RCC 7860 (cell line): ENCODE measurements at regions not wholly inside any gene's neighbourhood (a gene's known extent, or its start where the extent isn't known, plus 50 kb on each side); places are given as distances from the start of the nearest gene placed in this dataset.

Experiments
- DNase-seq: peaks from one replicate; pipeline ENCODE4 v3.0.0-alpha.2; 2015; ENCODE audit warnings: low spot score
- FAIRE-seq: peaks from 2 replicates; lab custom pipeline; 2012; peaks lifted over from hg19 to GRCh38; lab: Jason Lieb, UNC

GRCh38 chr1:228964178-228965089 lies 229.2 kb downstream of the RHOU start:
- DNase-seq = peak; percentile 60
- no peak for FAIRE-seq

- DNase-seq (no peak), FAIRE-seq (no peak)
Observed at GRCh38 chr1:228968891-228969606, 233.8 kb downstream of the RHOU start.

- no peak for FAIRE-seq
- no peak for DNase-seq
Observed at GRCh38 chr1:228969953-228970800, 234.9 kb downstream of the RHOU start.

- no peak for DNase-seq
- no peak for FAIRE-seq
Observed at GRCh38 chr1:228972576-228972975, 237.3 kb downstream of the RHOU start.

- no peak for DNase-seq
- no peak for FAIRE-seq
Observed at GRCh38 chr1:228974273-228974672, 239.0 kb downstream of the RHOU start.

- no peak for FAIRE-seq
- no peak for DNase-seq
Observed at GRCh38 chr1:228975238-228975907, 240.1 kb downstream of the RHOU start.

- DNase-seq (no peak), FAIRE-seq (no peak)
Observed at GRCh38 chr1:228976316-228976715, 241.0 kb downstream of the RHOU start.

DNA sequence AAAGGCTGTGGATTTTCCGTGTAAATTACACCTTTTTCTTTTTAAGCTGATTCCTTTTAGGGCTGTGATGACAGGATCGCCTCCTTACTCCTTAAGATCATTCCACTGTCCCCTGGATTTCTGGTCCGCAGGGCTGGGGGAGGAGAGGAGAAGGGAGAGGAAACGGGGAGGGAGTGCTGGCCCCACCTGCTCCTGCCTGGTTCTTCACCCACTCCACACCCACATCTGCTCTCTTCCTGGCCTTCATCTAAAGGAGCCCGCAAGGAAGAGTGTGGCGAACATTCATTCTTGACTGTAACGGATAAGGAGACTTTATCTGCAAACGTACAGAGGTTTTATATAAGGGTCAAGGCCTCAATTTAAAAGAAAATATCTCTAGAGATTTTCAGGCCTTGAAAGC lies 242.0 kb downstream of the RHOU start:
- no peak for DNase-seq
- no peak for FAIRE-seq

DNA sequence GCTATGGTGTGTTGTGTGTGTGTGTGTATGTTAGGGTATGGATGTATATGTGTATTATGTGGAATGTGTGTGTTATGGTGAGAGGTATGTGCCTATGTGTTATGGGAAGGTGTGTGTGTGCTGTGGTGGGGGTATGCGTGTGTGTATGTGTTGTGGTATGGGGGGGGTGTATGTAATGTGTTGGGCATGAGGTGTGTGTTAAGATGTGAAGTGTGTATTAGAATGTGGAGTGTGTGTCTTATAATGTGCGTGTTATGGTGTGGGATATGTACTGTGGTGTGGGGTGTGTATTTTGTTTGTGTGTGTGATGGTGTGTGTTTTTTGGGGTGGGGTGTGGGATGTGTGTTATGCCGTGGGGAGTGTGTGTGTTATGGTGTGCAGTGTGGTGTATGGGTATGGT lies 242.5 kb downstream of the RHOU start:
- FAIRE-seq (no peak), DNase-seq (no peak)

DNA sequence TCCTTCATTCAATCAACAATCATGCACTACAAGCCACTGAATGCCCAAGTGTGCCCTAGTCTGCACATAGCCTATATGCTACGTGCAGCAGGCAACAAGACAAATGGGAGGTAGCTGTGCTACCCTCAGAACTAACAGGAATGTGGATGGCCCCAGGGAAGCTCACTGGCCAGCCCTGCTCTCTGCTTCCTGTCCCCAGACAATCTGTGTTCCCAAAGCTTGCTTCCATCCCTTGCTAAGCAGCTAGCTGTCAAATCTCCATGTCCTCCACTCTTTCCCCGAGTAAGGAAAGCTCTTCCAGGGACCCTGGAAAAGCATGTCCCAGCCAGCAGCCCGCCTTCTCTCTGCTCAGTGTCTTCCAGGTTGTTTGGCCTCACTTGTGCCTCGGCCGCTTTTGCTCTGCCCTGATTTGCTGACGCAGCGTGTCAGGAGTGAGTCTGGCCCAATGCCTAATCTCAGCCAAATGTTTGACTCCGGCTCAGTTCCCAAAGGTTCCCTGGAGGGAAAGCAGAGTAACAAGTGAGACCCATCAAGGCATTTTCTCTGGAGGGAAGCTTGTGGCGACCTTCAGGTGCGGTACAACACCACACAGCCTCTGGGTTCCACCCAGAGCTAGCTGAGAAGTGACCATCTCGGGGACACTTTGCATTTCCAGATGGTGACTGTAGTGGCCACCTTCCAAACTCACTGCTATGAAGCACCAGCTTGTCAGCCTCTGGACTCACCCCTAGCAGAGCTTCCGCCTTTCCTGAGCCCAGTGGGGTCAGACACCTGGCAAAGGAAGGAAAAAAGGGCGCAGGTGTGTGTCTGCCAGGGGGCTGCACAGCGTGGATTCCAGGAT lies 243.4 kb downstream of the RHOU start:
- FAIRE-seq = no peak

GRCh38 chr1:228979325-228979699 lies 244.0 kb downstream of the RHOU start:
- DNase-seq (no peak), FAIRE-seq (no peak)

More for the DNA sequence above, 243.4 kb downstream of the RHOU start:
- DNase-seq = no peak

GRCh38 chr1:228979774-228980173 lies 244.5 kb downstream of the RHOU start:
- FAIRE-seq (no peak), DNase-seq (no peak)

- FAIRE-seq (no peak), DNase-seq (no peak)
Observed at GRCh38 chr1:228980232-228980937, 245.1 kb downstream of the RHOU start.

GRCh38 chr1:228982637-228983036 lies 247.4 kb downstream of the RHOU start:
- FAIRE-seq (no peak), DNase-seq (no peak)

DNA sequence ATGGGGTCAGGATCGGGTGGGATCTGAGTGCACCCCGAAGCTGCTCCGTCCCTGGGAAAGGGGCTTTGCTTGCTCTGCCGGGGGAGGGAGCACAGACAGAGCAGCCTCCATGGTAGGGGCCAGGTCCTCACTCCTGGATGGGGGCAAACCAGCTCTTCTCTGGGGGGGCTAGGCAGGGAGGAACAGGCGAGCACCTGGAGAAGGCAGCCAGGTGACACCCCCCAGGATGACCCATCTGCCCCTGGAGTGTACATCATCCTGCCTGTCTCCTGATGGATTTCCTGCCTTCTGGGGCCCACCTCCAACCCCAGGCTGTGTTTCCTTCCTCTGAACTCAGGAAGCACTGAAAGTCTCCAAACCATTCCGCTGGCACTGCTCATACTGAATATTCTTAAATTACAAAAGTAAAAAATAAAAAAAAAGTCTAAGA lies 248.0 kb downstream of the RHOU start:
- FAIRE-seq = no peak
- DNase-seq = no peak

DNA sequence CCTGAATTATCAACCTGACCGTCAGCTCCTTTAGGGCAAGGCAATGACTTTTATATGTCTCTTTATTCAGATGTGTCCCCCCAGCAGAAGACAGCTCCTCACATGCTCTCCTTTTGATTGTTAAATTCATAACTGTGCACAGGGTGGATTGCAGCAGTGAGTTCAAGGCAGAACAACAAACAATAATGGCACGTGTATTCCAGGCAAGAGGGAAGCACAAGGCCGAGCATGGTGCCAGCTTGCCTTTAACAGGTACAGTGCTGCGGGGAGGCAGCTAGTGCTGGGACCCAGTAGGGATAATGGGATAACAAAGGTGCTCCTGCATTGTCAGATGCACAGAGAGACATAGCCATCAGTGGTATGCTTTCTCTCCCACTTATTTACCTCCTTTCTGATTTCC lies 248.4 kb downstream of the RHOU start:
- FAIRE-seq = no peak
- DNase-seq = no peak

DNA sequence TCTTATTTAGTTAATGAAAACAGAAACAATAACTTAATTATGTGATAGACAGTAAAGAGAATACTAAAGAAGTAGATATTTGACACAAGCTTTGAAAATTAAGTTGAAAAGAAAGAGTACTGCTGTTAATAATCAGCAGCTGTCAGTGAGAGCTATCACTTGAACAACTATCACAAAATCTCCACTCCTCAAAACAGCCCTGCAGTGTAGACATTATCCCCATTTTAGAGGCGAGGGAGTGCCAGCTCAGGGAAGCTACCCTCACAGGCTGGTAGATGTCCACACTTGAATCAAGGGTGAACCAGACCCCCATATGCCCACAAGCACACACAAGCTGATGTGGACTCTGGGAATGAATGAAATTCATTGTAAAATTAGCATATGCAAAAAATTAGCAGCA lies 248.8 kb downstream of the RHOU start:
- FAIRE-seq (no peak), DNase-seq (no peak)

DNA sequence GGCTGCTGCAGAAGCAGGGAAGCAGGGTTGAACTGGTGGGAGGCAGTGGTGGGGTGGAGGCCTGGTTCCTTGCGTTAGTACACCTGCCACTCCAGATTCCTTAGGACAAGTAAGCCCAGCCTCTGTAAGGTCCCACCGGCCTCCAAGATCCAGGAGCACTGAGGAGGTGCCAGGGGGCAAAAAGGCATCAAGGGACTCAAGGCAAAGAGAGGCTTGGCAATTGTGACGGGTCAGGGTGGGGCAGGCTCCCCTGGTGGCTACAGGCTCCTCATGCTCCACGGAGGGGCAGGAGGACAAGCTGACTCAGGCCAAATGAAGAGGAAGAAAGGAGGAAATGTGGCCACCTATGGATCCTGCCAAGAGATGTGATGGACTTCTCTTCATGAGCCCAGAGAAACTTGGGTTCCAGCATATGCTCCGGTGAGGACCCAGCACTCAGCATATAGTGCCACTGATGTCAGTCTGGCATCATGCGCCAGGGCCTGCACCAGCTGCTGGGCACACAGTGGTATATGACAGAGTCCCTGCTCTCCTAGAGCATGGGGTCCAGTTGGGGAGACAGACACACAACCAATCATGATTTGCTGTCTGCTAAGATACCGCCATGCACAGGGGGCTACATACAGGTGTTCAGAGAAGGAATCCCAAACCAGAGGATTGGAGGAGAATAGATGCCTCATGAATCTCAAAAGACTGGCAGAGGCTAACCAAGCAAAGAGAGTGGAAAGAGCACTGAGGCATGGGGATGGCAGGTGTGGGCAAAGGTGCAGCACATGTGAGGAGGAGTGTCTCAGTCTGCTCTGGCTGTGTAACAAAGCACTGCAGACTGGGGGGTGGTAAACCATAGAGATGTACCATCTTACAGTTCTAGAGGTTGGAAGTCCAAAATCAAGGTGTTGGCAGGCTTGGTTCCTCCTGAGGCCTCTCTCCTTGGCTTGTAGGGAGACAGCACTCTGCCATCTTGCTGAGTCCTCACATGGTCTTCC lies 249.7 kb downstream of the RHOU start:
- FAIRE-seq (no peak), DNase-seq (no peak)
